ENCODE measurements at regions not wholly inside any gene's neighbourhood (a gene's known extent, or its start where the extent isn't known, plus 50 kb on each side); places are given as distances from the start of the nearest gene placed in this dataset.
"Not testable (repeated sequence)": the region's sequence is repeated elsewhere in the genome, so short reads cannot be mapped to it uniquely, and the experiment has no call there.

DNA sequence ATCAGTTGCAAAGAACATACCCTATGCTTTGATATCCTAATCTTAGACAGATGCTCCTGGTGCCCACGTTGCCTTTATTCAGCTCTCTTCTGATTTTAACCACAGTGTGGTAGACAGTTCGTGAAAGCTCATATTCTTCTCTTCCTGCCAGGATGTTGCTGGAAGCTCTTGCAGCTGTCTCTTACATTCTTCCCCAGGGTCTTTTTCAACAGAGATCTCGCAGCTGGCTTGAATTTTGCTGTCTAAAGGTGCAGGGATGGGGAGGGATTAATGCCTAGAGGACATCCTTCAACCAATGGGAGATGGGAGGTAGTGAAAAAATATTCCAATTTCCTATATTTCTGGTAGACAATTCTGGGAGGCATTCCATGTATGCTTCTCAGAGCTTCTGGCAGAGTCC, 150.0 kb upstream of the APP start:
- DNase-seq, result no peak

DNA sequence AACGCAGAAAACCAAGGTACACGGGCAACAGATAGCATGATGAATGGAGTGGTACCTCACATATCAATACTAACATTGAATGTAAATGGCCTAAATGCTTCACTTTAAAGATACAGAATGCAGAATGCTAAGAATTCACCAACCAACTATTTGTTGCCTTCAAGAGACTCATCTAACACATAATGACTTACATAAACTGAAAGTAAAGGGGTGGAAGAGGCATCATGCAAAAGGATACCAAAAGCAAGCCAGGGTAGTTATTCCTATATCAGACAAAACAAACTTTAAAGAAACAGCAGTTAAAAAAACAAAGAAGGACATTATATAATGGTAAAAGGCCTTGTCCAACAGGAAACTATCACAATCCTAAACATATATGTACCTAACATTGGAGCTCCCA, 137.1 kb upstream of the APP start:
- DNase-seq, result no peak

GRCh38 chr21:26297851-26298250, 127.3 kb upstream of the APP start:
- DNase-seq, result no peak

- DNase-seq, result no peak
These were observed 122.8 kb upstream of the APP start for GRCh38 chr21:26293141-26293946.

GRCh38 chr21:26288026-26288425, 117.5 kb upstream of the APP start:
- DNase-seq, result no peak

- no peak for DNase-seq
These were observed 114.0 kb upstream of the APP start for GRCh38 chr21:26284531-26284930.

- DNase-seq, result no peak
These were observed 111.5 kb upstream of the APP start for GRCh38 chr21:26282058-26282457.

GRCh38 chr21:26281506-26281905, 110.9 kb upstream of the APP start:
- no peak for DNase-seq

- DNase-seq, result no peak
These were observed 110.2 kb upstream of the APP start for GRCh38 chr21:26280775-26281174.

GRCh38 chr21:26280148-26280547, 109.6 kb upstream of the APP start:
- DNase-seq, result no peak

DNA sequence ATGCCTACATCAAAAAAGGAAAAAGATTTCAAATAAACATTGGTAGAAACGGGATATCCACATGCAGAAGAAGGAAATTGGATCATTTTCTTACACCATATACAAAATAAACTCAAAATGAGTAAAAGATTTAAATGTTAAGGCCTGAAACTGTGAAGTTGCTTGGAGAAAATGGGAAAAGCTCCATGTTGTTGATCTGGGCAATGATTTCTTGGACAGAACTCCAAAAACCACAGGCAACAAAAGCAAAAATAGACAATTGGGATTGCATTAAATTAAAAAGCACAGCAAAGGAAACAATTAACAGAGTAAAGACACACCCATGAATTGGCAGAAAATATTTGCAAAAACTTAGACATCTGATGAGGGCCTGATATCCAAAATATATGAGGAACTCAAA, 105.2 kb upstream of the APP start:
- no peak for DNase-seq

- DNase-seq, result no peak
These were observed 103.2 kb upstream of the APP start for GRCh38 chr21:26273686-26274313.

- no peak for DNase-seq
These were observed 96.8 kb upstream of the APP start for GRCh38 chr21:26267389-26267788.

- DNase-seq, result no peak
These were observed 75.5 kb upstream of the APP start for GRCh38 chr21:26246073-26246472.

GRCh38 chr21:26245428-26245827, 74.9 kb upstream of the APP start:
- no peak for DNase-seq

DNA sequence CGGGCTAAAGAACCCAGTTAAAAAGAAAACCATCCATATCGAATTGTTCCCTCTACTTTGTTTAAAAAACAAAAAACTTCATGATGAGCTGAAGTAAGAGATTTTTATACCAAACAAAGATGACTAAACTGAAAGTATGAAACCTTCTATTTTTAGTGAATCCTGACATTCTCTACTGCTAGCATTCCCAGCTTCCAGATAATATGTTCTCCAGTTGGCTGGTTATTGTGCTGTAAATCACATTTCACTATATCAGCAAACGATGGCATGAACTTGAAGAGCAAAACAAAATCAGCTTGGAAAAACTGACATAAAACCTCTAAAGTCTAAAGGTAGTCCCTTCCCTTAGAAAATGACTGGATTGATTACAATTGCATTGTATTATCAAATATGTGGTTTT, 68.1 kb upstream of the APP start:
- DNase-seq, result no peak

GRCh38 chr21:26236281-26236680, 65.7 kb upstream of the APP start:
- DNase-seq, result no peak

DNA sequence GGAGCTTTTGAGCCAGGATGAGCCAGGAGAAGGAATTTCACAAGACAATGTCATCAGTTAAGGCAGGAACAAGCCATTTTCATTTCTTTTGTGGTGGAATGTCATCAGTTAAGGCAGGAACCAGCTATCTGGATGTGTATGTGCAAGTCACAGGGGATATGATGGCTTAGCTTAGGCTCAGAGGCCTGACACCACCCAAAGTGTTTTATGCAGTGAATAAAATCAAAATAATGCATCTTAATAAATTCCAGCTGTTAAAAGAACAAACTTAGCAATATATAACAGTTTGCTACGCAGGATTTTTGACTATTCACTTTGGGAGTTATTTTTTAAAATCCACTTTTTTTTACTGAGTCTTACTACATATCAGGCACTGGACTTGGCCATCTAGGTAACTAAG, 62.7 kb upstream of the APP start:
- not testable (repeated sequence) for DNase-seq

- DNase-seq, result not testable (repeated sequence)
These were observed 61.9 kb upstream of the APP start for GRCh38 chr21:26232491-26232890.

- no peak for DNase-seq
These were observed 56.6 kb upstream of the APP start for GRCh38 chr21:26227130-26227529.

GRCh38 chr21:26226724-26227123, 56.2 kb upstream of the APP start:
- DNase-seq, result no peak

DNA sequence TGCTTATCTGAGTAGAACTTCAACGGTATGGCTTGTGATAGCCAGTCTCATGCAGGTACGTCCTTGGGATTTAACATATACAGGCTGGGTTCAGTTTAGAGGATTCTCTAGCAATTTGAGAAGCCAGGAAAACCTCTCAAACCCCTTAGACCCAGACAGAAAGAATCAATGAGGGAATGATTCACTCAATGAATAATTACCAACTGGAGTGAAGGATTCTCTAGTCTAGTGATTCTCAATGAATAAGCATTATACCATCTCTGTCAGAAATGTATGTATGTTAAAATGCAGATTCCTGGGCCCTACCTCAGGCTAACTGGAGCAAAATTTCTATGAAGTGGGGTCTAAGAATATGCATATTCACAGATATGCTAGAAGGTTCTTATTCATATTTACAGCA, 54.5 kb upstream of the APP start:
- DNase-seq, result no peak

- DNase-seq, result no peak
These were observed 53.8 kb upstream of the APP start for GRCh38 chr21:26224366-26224765.
